HEK293 (cell line): ENCODE measurements at regions not wholly inside any gene's neighbourhood (a gene's known extent, or its start where the extent isn't known, plus 50 kb on each side); places are given as distances from the start of the nearest gene placed in this dataset.

Source experiments
- CTCF ChIA-PET: fragments of 350-600 bp; formaldehyde crosslinking; extraction: SDS; loops from one replicate; lab custom pipeline; 2021; ENCODE audit warnings: antibody characterized with exemption; lab: Yijun Ruan, JAX
- POLR2A ChIA-PET: fragments of 300-600 bp; formaldehyde crosslinking; extraction: SDS; loops from one replicate; lab custom pipeline; 2020; ENCODE audit warnings: antibody characterized with exemption, inconsistent platforms; lab: Yijun Ruan, JAX
- H3K27ac ChIP-seq: fragments of 200-500 bp; sonication (Bioruptor generic); 2 replicates; pipeline ENCODE4 v1.5.1; 2014; ENCODE audit warnings: low read depth, low read length, control low read depth, inconsistent platforms; ENCODE audit errors: extremely low read depth
- H3K36me3 ChIP-seq, 2 experiments: fragments of 200-500 bp in 1 of 2; sonication (Bioruptor generic) in 1 of 2; 1 replicate in 1 of 2; 2 replicates in 1 of 2; pipeline ENCODE4 v1.5.1; 2014 to 2017; ENCODE audit warnings: inconsistent platforms in 2 of 2, low read length in 2 of 2; ENCODE audit not compliant: control insufficient read depth in 2 of 2, insufficient read depth in 1 of 2
- H3K4me1 ChIP-seq: fragments of 200-500 bp; sonication (Bioruptor generic); 2 replicates; pipeline ENCODE4 v1.5.1; 2014; ENCODE audit warnings: mild to moderate bottlenecking, low read length, inconsistent platforms; ENCODE audit not compliant: control insufficient read depth, insufficient read depth
- H3K4me3 ChIP-seq: 2 replicates; pipeline ENCODE4 v1.5.1; 2011; ENCODE audit warnings: low read depth, mild to moderate bottlenecking, control low read depth, low read length, moderate library complexity
- H3K9me3 ChIP-seq: fragments of 200-500 bp; sonication (Bioruptor generic); 2 replicates; pipeline ENCODE4 v1.5.1; 2014; ENCODE audit warnings: low read depth, low read length, inconsistent platforms; ENCODE audit not compliant: control insufficient read depth, insufficient read depth
- GLIS2 ChIP-seq: fragments of 450-650 bp; formaldehyde crosslinking; IDR thresholded peaks from 2 replicates; pipeline ENCODE4 v1.5.1; 2016; ENCODE audit warnings: missing biosample characterization, missing genetic modification characterization
- HOXA7 ChIP-seq: sonication (generic); formaldehyde crosslinking; IDR thresholded peaks from 2 replicates; pipeline ENCODE4 v1.8.1; 2022; ENCODE audit warnings: missing genetic modification reagents, borderline replicate concordance
- KLF10 ChIP-seq: fragments of 450-650 bp; IDR thresholded peaks from 2 replicates; pipeline ENCODE4 v1.5.1; 2018; ENCODE audit warnings: missing biosample characterization, mild to moderate bottlenecking, missing genetic modification characterization
- SCRT2 ChIP-seq: fragments of 450-650 bp; formaldehyde crosslinking; IDR thresholded peaks from 2 replicates; pipeline ENCODE4 v1.5.1; 2016; ENCODE audit warnings: missing biosample characterization, missing genetic modification characterization
- YY1 ChIP-seq: fragments of 450-650 bp; formaldehyde crosslinking; IDR thresholded peaks from 2 replicates; pipeline ENCODE4 v1.5.1; 2018; ENCODE audit warnings: missing biosample characterization, missing genetic modification characterization
- ZBTB1 ChIP-seq: fragments of 450-650 bp; formaldehyde crosslinking; IDR thresholded peaks from 2 replicates; pipeline ENCODE4 v1.5.1; 2016; ENCODE audit warnings: missing biosample characterization, missing genetic modification characterization
- ZNF10 ChIP-seq: fragments of 450-650 bp; formaldehyde crosslinking; IDR thresholded peaks from 2 replicates; pipeline ENCODE4 v1.5.1; 2017; ENCODE audit warnings: missing biosample characterization, missing genetic modification characterization
- ZNF146 ChIP-seq: fragments of 450-650 bp; formaldehyde crosslinking; IDR thresholded peaks from 2 replicates; pipeline ENCODE4 v1.5.1; 2016; ENCODE audit warnings: missing biosample characterization, missing genetic modification characterization
- ZNF184 ChIP-seq: fragments of 450-650 bp; IDR thresholded peaks from 2 replicates; pipeline ENCODE4 v1.5.1; 2018; ENCODE audit warnings: missing biosample characterization, mild to moderate bottlenecking, missing genetic modification characterization
- ZNF266 ChIP-seq: fragments of 450-650 bp; formaldehyde crosslinking; IDR thresholded peaks from 2 replicates; pipeline ENCODE4 v1.5.1; 2016; ENCODE audit warnings: missing biosample characterization, missing genetic modification characterization, low read depth
- ZNF292 ChIP-seq: fragments of 450-650 bp; formaldehyde crosslinking; IDR thresholded peaks from 2 replicates; pipeline ENCODE4 v1.5.1; 2016; ENCODE audit warnings: low read depth, missing biosample characterization, missing genetic modification characterization, borderline replicate concordance
- ZNF302 ChIP-seq: fragments of 450-650 bp; formaldehyde crosslinking; IDR thresholded peaks from 2 replicates; pipeline ENCODE4 v1.5.1; 2016; ENCODE audit warnings: missing biosample characterization, missing genetic modification characterization, low read depth
- ZNF311 ChIP-seq: fragments of 450-650 bp; formaldehyde crosslinking; IDR thresholded peaks from 2 replicates; pipeline ENCODE4 v1.5.1; 2017; ENCODE audit warnings: missing biosample characterization, missing genetic modification characterization, borderline replicate concordance
- ZNF423 ChIP-seq: fragments of 450-650 bp; formaldehyde crosslinking; IDR thresholded peaks from 2 replicates; pipeline ENCODE4 v1.5.1; 2016; ENCODE audit warnings: missing biosample characterization, missing genetic modification characterization
- ZNF529 ChIP-seq: fragments of 450-650 bp; formaldehyde crosslinking; IDR thresholded peaks from 2 replicates; pipeline ENCODE4 v1.5.1; 2017; ENCODE audit warnings: missing genetic modification characterization, missing biosample characterization; ENCODE audit not compliant: insufficient replicate concordance
- ZNF544 ChIP-seq: fragments of 450-650 bp; formaldehyde crosslinking; IDR thresholded peaks from 2 replicates; pipeline ENCODE4 v1.5.0; 2017; ENCODE audit warnings: missing biosample characterization, missing genetic modification characterization
- ZNF548 ChIP-seq: fragments of 450-650 bp; formaldehyde crosslinking; IDR thresholded peaks from 2 replicates; pipeline ENCODE4 v1.5.1; 2016; ENCODE audit warnings: missing biosample characterization, missing genetic modification characterization
- ZNF555 ChIP-seq: fragments of 450-650 bp; formaldehyde crosslinking; conservative IDR thresholded peaks from 2 replicates; pipeline ENCODE4 v1.5.1; 2017; ENCODE audit warnings: missing biosample characterization, mild to moderate bottlenecking, missing genetic modification characterization, inconsistent platforms
- ZNF558 ChIP-seq: fragments of 450-650 bp; formaldehyde crosslinking; IDR thresholded peaks from 2 replicates; pipeline ENCODE4 v1.5.1; 2016; ENCODE audit warnings: missing biosample characterization, missing genetic modification characterization
- ZNF596 ChIP-seq: fragments of 450-650 bp; IDR thresholded peaks from 2 replicates; pipeline ENCODE4 v1.5.0; 2018; ENCODE audit warnings: missing biosample characterization, mild to moderate bottlenecking, missing genetic modification characterization, moderate library complexity
- ZNF707 ChIP-seq: fragments of 450-650 bp; formaldehyde crosslinking; IDR thresholded peaks from 2 replicates; pipeline ENCODE4 v1.5.1; 2016; ENCODE audit warnings: missing biosample characterization, missing genetic modification characterization
- ZNF768 ChIP-seq: fragments of 450-650 bp; formaldehyde crosslinking; IDR thresholded peaks from 2 replicates; pipeline ENCODE4 v1.5.1; 2018; ENCODE audit warnings: missing biosample characterization, mild to moderate bottlenecking, missing genetic modification characterization
- ZNF777 ChIP-seq: fragments of 450-650 bp; formaldehyde crosslinking; IDR thresholded peaks from 2 replicates; pipeline ENCODE4 v1.5.1; 2017; ENCODE audit warnings: missing biosample characterization, missing genetic modification characterization, borderline replicate concordance
- TF ChIP-seq, protein P1 (sequence below): fragments of 450-650 bp; formaldehyde crosslinking; IDR thresholded peaks from 2 replicates; pipeline ENCODE4; 2016; ENCODE audit warnings: missing biosample characterization, missing genetic modification characterization
- TF ChIP-seq, protein P2 (sequence below): IDR thresholded peaks from 2 replicates; pipeline ENCODE4 v1.6.1; 2011; ENCODE audit warnings: mild to moderate bottlenecking, low read depth, low read length, borderline replicate concordance
- TF ChIP-seq, protein P3 (sequence below): fragments of 450-650 bp; formaldehyde crosslinking; IDR thresholded peaks from 2 replicates; pipeline ENCODE4 v1.5.1; 2016; ENCODE audit warnings: missing biosample characterization, missing genetic modification characterization
- TF ChIP-seq, protein P4 (sequence below): fragments of 450-650 bp; formaldehyde crosslinking; IDR thresholded peaks from 2 replicates; pipeline ENCODE4 v1.5.1; 2017; ENCODE audit warnings: missing biosample characterization, missing genetic modification characterization
- TF ChIP-seq, protein P5 (sequence below): fragments of 450-650 bp; formaldehyde crosslinking; IDR thresholded peaks from 2 replicates; pipeline ENCODE4 v1.5.1; 2016; ENCODE audit warnings: missing biosample characterization, missing genetic modification characterization

DNA sequence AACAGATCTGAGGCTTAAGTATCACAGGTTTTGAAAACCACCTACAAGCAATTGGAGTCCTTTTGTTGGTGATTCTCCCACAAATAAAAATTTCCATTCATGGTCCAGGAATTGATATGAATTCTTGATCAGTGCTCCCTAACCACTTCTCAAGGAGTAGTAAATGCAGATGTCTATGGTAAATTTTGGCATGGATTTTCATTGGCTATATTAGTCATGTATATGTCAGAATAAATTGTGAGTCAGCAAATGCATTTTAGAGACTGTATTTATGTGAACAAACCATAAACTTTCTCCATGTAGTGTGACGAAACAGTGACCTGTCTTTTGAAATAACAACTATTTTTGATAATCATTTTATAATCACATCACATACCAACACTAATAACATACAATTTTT lies 611.1 kb downstream of the HTR1A start (continued):
- TF ChIP-seq, protein P1, sequence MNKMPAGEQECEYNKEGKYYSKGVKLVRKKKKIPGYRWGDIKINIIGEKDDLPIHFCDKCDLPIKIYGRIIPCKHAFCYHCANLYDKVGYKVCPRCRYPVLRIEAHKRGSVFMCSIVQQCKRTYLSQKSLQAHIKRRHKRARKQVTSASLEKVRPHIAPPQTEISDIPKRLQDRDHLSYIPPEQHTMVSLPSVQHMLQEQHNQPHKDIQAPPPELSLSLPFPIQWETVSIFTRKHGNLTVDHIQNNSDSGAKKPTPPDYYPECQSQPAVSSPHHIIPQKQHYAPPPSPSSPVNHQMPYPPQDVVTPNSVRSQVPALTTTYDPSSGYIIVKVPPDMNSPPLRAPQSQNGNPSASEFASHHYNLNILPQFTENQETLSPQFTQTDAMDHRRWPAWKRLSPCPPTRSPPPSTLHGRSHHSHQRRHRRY = no peak
- TF ChIP-seq, protein P2, sequence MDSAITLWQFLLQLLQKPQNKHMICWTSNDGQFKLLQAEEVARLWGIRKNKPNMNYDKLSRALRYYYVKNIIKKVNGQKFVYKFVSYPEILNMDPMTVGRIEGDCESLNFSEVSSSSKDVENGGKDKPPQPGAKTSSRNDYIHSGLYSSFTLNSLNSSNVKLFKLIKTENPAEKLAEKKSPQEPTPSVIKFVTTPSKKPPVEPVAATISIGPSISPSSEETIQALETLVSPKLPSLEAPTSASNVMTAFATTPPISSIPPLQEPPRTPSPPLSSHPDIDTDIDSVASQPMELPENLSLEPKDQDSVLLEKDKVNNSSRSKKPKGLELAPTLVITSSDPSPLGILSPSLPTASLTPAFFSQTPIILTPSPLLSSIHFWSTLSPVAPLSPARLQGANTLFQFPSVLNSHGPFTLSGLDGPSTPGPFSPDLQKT = no peak
- TF ChIP-seq ZNF266 (tag by site-specific recombination) = no peak
- TF ChIP-seq ZNF146 (tag by site-specific recombination) = no peak
- TF ChIP-seq HOXA7 = no peak
- no peak for TF ChIP-seq GLIS2 (tag by site-specific recombination)

DNA sequence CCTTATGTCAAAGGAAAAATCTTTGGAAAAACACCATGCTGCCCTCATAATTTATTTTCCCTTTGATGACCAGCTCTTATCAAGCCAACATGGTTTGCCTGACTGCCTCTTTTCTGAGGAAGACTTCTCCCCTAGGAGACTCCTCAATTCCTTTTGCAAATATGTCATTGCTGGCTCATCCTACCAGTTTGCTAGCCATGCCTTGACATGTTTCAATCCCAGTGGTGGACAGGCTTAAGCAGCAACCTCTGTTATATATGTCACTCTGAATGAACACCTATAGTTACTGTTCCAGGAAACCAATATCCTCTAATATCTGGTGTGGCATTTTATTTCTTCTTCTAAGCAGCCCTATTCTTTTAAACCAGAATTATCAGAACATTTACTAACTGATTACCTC lies 615.8 kb downstream of the HTR1A start:
- CTCF ChIA-PET = no interaction called here
- Histone ChIP-seq H3K9me3 (no peaks in the 10 kb centered on the region), H3K27ac (no peak overlapping the region), H3K4me3 (no peak overlapping the region), H3K4me1 (no peaks in the 10 kb centered on the region), H3K36me3 (no peaks in the 10 kb centered on the region)
- POLR2A ChIA-PET = no interaction called here
- no peak for TF ChIP-seq ZNF10 (tag by site-specific recombination)
- TF ChIP-seq, protein P3, sequence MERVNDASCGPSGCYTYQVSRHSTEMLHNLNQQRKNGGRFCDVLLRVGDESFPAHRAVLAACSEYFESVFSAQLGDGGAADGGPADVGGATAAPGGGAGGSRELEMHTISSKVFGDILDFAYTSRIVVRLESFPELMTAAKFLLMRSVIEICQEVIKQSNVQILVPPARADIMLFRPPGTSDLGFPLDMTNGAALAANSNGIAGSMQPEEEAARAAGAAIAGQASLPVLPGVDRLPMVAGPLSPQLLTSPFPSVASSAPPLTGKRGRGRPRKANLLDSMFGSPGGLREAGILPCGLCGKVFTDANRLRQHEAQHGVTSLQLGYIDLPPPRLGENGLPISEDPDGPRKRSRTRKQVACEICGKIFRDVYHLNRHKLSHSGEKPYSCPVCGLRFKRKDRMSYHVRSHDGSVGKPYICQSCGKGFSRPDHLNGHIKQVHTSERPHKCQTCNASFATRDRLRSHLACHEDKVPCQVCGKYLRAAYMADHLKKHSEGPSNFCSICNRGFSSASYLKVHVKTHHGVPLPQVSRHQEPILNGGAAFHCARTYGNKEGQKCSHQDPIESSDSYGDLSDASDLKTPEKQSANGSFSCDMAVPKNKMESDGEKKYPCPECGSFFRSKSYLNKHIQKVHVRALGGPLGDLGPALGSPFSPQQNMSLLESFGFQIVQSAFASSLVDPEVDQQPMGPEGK = no peak
- no peak for TF ChIP-seq KLF10 (tag by site-specific recombination)
- TF ChIP-seq ZNF529 (tag by site-specific recombination) = no peak
- TF ChIP-seq YY1 (tag by site-specific recombination) = no peak
- no peak for TF ChIP-seq ZNF544 (tag by site-specific recombination)
- TF ChIP-seq ZNF777 = no peak
- TF ChIP-seq ZNF596 (tag by site-specific recombination) = no peak
- TF ChIP-seq ZNF311 = no peak
- TF ChIP-seq, protein P4, sequence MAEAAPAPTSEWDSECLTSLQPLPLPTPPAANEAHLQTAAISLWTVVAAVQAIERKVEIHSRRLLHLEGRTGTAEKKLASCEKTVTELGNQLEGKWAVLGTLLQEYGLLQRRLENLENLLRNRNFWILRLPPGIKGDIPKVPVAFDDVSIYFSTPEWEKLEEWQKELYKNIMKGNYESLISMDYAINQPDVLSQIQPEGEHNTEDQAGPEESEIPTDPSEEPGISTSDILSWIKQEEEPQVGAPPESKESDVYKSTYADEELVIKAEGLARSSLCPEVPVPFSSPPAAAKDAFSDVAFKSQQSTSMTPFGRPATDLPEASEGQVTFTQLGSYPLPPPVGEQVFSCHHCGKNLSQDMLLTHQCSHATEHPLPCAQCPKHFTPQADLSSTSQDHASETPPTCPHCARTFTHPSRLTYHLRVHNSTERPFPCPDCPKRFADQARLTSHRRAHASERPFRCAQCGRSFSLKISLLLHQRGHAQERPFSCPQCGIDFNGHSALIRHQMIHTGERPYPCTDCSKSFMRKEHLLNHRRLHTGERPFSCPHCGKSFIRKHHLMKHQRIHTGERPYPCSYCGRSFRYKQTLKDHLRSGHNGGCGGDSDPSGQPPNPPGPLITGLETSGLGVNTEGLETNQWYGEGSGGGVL (tag by site-specific recombination) = no peak
- no peak for TF ChIP-seq ZNF768
- TF ChIP-seq SCRT2 (tag by site-specific recombination) = no peak

DNA sequence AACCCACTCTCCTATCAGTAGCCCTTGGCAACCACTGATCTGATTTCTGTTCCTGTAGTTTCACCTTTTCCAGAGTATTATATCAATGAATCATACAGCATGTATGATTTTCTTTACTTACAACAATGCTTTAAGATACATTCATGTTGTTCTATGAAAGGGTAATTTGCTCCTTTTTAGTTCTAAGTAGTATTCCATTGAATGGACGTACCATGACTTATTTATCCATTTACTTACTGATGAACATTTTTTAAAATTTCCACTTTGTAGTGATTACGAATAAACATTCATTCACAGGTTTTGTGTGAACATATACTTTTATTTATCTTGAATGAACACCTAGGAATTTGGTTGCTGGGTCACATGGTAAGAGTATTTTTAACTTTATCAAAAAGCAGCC lies 620.8 kb downstream of the HTR1A start:
- CTCF ChIA-PET = interaction anchor here (0.6 kb wide), 1 partner anchor 753 kb away, joined by 3 read pairs; no protein-coding TSS in a partner anchor
- H3K27ac ChIP-seq = no peak overlapping the region
- H3K4me3 ChIP-seq = no peak overlapping the region
- H3K4me1 ChIP-seq = no peaks in the 10 kb centered on the region
- POLR2A ChIA-PET = no interaction called here
- no peaks in the 10 kb centered on the region for H3K36me3 ChIP-seq
- H3K9me3 ChIP-seq = no peaks in the 10 kb centered on the region
- TF ChIP-seq ZNF707 (tag by site-specific recombination) (no peak), ZNF146 (tag by site-specific recombination) (no peak), ZNF184 (tag by site-specific recombination) (no peak), ZNF292 (tag by site-specific recombination) (no peak), ZNF302 (tag by site-specific recombination) (no peak), ZBTB1 (tag by site-specific recombination) (no peak), ZNF548 (tag by site-specific recombination) (no peak), ZNF558 (tag by site-specific recombination) (no peak), ZNF555 (tag by site-specific recombination) (no peak), ZNF423 (tag by site-specific recombination) (no peak)
- TF ChIP-seq, protein P5, sequence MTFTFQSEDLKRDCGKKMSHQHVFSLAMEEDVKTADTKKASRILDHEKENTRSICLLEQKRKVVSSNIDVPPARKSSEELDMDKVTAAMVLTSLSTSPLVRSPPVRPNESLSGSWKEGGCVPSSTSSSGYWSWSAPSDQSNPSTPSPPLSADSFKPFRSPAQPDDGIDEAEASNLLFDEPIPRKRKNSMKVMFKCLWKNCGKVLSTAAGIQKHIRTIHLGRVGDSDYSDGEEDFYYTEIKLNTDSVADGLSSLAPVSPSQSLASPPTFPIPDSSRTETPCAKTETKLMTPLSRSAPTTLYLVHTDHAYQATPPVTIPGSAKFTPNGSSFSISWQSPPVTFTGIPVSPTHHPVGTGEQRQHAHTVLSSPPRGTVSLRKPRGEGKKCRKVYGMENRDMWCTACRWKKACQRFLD (tag by site-specific recombination) = no peak
